GM19025 (cell line): ENCODE measurements at regions not wholly inside any gene's neighbourhood (a gene's known extent, or its start where the extent isn't known, plus 50 kb on each side); places are given as distances from the start of the nearest gene placed in this dataset.

Experiments used
- ATAC-seq: cut with Tn5 transposase; IDR thresholded peaks from one replicate; pipeline ENCODE4 v1.9.1; 2021; ENCODE audit warnings: mild to moderate bottlenecking, low read depth, moderate library complexity; ENCODE audit not compliant: unreplicated experiment

DNA sequence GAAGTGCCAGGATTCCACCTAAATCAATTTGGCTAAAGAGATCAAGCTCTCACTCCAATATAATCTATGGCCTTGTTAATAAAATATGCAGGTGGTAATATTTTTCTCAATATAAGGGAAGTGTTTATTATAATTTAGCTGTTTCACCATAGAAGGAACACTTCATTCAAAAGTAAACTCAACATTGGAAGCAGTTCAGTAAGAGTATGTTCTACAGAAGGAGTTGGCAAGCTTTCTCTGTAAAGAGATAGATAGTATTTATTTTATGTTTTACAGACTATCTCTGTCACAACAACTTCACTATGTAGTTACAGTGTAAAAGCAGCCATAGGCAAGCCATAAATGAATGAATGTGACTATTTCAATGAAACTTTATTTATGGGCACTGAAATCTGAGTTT lies 313.6 kb upstream of the ANO3 start:
- ATAC-seq = no peak

DNA sequence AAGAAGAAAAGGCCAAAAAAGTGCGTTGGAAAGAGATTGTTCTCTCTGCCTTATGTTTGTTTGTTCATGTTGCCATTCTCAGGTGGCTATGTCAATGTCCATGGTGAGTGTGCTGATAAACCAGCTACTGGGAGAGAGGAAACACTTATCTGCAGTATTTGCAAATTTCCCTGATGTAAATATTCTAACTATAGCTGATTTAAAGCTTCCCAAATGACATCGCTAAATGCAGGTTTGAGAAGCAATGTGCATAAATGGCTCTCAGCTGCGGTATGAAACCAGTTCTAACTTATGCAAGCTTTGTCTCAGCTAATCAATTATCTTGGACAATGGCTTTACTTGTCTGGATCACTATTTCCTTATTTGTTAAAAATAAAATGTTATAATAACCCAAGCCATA lies 312.5 kb upstream of the ANO3 start:
- ATAC-seq = no peak

DNA sequence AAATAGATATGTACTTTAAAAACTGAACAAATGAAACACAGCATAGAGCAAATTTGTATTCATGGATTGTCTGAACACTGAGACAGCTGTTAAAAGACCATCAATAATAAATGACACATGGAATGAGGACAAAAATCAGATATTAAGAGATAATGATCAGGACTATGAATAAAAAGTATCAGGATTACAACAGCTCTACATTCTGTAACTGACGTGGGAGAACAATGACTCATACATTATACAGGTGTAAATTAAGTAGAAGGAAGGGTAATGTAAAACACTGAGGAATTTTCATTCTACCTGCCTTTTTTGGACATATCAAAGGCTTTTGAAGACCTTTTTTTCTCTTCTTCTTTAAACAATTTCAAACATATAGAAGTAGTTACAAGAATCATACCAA lies 310.9 kb upstream of the ANO3 start:
- no peak for ATAC-seq

DNA sequence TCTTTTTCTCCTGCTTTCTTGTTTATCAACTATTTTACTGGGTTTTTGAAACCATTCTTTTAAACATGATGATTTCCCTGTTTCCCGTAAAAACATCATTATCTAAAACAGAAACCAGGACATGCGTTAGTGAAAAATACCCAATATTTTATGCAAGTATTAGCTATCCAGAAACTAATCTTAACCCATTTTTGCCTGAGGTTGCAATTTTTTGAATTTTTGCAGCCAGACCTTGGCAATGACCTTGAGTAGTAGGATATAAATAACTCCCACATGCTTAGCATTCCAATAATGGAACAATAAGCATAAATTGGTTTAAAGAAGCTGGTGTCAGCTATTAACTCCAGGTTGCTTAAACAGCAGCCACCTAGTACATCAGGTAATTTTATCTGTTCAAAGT lies 308.9 kb upstream of the ANO3 start:
- ATAC-seq = no peak

DNA sequence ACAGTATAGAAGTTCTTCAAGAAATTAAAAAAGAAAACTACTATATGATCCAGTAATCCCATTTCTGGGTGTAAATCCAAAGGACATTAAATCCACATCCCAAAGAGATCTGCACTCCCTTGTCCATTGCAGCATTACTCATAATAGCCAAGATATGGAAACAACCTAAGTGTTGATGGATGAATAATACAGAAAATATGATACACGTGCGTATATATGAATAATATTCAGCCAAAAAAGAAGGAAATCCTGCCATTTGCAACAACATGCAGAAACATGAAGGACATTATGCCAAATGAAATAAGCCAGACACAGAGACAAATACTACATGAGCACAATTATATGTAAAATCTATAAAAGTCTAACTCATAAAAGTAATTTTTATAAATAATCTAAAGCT lies 306.3 kb upstream of the ANO3 start:
- ATAC-seq = no peak

DNA sequence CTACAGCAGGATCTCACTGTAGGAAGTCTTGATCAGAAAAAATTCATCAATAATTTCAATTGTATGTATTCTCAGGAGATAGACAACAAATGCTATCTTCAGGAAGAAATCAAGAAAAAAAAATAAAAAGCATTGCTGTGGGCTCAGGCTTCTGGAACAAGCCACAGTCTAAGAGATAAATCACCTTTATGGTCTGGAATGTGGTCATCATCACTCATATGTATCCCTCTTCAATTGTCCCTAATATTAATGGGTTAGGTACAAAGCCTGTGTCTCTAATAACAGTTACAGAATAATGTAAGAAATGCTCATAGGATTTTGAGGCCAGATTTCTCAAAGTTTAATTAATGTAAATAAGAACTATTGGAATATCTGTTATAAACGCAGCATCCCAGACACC lies 305.9 kb upstream of the ANO3 start:
- no peak for ATAC-seq

DNA sequence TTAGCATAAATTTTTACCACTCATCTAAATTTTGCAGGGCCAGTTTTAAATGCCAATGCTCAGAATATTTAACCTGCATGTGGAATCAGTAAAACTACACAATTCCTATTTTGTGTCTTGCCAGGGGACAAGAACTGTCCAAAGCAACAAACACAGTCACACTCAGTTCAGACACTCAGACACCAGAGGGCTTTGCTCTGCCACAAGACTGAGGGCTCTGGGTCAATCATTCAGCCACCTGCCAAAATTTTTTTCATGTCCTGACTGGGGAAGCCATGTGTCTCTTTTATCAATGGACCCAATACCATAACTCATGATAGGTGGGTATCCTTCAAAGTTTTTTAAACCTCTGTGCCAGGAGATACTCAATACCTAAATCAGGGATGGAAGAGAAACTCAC lies 304.0 kb upstream of the ANO3 start:
- ATAC-seq = no peak

DNA sequence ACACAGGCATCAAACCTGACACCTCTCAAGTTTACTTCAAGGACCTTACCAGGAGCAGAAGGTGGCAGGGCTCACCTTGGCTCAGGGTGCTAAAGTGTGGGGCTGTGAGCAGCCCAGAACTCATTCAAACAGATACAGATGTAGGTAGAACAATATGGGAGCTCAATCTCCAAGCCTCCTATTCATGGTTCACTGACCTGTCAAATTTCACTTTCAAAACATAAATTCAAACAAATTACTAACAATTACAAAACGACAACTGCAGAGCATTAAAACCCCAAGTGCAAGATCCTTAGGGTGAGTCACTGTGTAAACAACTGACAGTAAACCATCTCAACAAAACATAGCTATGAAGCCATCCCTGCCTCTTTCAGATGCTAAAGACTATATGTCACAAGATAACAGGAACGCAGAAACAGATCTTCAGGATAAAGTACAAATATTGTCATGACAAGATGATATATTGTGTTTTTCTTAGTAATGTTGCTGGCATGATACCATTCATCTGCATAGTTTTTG lies 303.5 kb upstream of the ANO3 start:
- no peak for ATAC-seq

DNA sequence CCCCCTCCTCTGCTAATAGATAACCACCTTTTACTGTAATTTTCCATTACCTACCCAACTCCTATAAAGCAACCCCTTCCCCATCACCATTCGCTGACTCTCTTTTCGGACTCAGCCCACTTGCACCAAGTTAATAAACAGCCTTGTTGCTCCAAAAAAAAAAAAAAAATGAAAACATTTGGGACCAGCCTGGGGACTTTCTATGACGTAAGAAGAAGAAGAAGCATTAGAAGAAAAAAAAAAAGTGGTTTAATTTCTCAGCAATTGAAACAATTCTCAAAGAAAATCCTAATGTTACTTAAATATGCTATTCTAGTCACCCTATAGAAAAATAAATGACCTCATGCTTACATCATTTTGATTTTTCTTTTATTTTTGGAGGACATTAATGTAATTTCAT lies 301.5 kb upstream of the ANO3 start:
- ATAC-seq = no peak

DNA sequence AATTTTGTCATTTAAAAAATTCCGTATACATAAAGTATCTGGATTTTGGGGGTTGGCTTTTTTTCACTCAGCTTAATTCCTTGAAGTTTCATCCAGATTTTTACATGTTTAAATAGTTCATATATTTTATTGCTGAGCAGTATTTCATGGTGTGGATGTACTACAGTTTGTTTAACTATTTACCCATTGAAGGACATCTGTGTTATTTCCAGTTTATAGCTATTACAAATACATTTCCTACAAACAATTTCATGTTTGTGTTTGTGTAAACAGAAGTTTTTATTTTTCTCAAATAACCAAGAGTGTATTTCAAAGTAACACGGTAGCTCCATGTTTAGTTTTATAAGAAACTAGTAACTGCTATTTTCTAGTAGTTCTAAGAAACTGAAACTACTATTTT lies 299.7 kb upstream of the ANO3 start:
- no peak for ATAC-seq

DNA sequence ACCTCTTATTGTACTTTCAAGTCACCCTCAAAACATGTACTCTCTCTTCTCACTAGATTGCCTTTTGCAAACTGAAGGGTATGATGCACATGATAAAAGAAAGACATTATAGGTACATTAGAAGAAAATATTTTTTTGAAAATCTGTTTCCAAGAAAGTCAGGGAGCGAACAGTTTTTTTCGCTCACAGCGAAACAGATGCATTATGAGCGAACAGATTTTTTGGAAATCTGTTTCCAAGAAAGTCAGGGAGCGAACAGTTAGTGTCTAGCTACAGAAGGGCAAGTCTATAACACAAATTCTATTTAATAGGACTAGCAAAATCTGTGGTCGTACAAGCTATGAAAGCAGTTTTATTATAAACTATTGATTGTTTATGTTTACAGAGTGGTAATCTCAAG lies 296.2 kb upstream of the ANO3 start:
- no peak for ATAC-seq

DNA sequence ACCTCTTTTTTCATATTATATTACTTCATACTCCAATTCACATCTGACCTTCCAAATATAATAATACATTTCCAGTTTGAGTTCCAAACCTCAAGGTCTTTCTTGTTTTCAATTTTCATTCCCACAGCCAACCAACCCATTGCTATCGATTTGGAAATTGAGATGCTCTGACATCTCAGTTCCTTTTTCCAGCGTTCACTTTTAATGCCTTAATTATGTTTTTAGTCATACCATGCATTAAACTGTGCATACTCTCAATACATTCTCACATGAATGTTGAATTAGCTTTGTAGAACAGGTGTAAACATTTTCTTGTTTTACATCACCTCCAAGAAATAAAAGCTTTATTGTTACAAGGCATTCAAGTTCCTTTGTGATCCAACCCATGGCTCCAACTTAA lies 294.2 kb upstream of the ANO3 start:
- no peak for ATAC-seq

DNA sequence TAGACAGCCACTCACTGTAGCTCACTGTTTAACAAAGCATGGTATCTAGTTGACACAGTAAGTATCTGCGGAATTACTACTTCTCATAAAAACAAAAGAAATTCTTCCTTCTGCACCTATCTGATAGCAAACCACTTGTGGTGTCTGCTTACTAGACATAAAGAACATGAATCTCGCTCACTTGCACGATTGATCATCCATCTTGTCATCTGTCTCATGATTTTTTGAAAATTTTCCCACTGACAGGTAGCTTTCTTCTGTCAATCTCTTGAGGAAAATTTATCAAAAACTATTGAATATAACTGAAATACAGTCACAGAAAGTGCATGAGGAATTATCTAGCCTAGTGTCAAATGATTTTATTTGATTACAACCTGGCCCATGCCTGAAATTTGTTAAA lies 291.6 kb upstream of the ANO3 start:
- ATAC-seq = no peak

DNA sequence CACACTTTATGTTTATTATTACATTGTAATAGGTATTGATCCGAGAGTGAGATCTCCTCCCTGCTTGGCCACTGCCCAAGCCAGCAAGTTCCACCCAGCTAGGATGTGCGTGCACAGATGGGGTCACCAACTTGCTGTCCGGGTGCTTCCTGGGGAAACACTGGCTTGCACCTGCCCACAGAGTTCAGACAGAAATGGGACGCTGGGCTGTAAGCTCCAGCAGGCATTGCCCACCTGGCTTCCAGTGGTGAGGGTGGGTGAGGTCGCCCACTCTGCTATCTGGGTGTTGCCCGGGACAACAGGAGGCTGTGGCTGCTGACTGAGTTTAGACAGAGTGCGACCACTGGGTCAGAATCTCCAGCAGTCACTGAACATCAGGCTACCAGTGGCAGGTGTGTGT lies 289.8 kb upstream of the ANO3 start:
- ATAC-seq = no peak

DNA sequence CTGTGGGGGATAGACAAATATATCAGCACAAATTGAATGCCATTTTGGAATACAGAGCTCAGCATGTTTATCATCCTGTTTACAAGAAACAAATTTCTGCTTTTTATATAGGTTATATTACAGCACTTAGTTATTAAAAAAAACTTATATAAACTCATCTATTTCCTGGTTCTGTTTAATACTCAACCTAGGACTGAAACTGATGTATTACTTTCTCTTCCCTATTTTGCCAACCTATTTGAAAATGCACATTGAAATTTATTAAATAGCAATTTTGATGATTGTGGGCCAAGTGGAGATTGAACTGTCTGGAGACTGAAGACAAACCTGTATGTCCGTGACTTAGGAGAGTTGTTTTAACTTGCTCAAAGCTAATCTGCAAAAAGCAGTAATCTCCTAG lies 288.3 kb upstream of the ANO3 start:
- no peak for ATAC-seq

DNA sequence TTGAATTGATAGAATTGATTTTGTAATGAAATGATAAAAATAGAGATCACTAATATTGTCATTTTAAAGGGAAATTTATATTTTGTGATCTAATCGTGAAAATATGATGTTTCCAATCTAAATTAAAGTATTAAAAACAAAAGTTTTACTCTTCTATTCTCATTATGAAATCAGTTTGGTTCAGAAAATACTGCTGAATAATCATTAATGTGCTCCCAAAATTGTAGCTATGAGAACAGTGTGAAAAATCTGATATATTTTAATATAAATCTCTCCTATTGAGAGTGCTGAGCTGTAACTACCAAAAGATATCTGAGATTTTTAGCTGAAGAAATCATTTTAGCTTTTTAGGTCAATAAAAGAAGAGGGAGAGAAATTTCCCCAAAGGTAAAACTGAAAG lies 287.5 kb upstream of the ANO3 start:
- no peak for ATAC-seq

DNA sequence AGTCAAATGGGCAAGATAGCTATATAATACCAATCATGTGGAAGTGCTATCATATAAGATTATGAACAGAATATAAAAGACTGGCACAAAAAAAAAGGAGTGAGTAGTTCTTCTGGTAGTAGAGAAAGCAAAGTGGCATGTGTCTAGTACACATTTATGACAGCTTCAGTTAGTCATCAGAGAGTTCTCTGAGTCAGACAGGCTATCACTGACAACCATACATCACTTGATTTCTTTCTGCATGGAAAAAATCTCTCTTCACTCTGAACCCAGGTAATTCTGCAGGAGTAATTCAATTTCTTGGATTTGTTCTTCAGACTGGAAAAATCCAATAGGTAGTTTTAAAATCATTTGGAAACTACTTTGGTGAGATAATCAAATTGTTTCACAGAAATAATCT lies 286.8 kb upstream of the ANO3 start:
- no peak for ATAC-seq

DNA sequence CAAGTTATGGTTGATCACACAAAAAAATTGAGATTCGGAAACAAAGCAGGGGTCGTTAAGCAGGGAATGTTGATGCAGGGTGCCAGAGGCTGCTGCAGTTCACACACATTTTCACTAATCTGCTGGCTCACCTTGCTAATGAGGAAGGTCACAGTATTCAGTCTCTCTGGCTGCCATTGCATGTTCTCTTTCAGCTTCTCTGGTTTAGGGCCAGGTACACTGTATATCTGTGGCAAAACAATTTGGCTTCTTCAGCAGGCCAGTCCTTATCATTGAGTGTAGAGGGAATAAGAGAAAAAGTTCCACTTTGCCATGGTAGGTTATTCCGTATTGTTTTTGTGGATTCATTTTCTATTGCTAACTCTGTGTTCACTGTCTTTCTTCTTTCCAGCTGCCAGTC lies 283.7 kb upstream of the ANO3 start:
- no peak for ATAC-seq

DNA sequence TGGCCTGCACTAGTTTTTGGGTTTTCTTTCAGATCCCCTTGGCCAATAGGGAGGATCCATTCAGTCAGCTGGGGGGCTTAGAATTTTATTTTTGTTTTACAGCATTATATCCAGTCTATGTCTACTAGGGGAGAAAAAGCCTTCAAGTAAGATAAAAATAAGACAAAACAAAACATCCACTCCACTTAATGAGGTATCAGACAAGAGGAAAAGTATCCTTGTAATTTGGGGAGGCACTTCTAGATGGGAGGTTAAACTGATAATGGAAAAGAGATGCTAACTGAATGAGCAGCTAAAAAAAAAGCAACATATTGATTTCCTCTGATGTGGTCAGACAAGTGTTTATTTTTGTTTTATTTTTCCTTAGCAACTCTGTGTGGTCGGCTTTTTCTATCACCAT lies 278.0 kb upstream of the ANO3 start:
- no peak for ATAC-seq

DNA sequence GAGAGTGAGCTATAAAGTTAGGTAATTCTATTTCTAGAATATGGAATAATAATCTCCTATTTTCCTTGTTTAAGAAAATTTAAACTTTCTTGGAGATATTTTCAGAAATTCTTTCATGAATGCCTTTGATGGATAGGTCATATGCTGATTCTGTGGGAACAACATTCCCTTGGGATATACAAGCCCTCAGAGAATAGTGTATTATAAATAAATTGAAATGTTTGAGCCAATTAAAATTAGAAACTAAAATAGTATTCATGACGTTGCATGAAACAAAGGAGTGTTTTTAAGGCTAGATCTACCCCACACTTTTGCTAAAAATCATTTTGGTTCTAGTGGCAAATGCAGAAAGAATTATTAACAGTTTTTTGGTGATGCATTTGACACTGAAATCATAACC lies 269.3 kb upstream of the ANO3 start:
- ATAC-seq = no peak

DNA sequence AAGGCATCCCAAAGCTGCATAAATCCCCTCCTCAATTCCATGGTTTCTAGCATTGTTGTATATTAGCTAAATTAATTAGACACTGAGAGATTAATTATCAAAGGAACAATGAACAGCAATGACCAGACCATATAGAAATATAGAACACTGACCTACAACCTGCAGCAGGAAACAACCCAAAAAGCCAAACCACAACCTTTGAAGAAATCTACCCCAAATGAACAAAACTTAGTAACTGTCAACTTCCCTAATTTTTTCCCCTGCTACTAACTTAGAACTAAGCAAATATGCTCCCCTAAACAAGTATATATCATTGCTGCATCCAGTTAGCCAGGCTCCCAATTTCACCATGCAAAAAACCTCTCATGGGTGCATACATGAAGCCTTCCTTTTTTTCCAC lies 268.0 kb upstream of the ANO3 start:
- no peak for ATAC-seq

DNA sequence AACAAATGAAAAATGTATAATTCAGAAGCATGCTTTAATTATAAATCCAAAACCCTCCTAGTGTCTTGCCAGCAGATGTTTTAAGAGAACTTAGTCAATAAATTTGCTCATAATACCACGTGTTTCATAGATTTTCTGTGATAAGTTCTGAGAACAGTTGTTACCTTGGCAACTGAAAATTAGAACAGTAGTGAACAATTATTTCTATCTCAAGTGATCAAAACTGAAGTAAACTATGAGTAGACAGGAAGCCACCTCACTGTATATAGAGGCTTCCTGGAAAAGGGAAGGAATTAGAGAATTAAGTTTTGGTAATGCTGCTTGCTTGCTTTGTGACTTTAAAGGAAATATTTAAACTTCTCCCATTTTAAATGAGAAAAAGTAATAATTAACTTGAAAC lies 266.0 kb upstream of the ANO3 start:
- no peak for ATAC-seq

DNA sequence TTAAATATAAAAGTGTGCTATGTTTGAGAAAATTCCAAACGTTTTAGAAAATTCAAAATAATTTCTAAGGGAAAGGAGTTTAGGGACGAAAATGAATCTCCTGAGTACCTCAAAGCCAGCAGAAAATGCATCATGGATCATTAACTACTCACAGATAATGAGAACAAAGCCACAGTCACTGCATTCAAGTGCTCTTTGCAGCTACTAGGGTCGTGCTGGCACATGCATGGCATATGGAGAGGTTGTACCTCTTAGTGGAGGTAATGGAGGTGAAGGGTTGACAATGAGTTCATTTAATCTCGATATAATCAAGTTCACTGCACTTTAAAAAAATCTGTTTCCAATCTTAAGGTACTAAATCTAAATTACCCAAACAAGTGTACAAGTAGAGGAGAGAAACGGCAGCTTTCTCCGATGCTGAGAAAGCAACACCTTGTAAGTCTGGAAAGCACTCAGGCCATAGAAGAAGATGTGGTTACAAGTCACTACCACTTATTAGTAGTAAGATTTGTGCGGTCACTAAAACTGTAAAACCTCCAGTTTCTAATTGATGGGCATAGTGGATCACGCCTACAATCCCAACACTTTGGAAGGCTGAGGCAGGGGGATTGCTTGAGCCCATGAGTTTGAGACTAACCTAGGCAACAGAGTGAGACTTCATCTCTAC lies 261.1 kb upstream of the ANO3 start:
- ATAC-seq = no peak
